H1 (cell line): ENCODE measurements at regions not wholly inside any gene's neighbourhood (a gene's known extent, or its start where the extent isn't known, plus 50 kb on each side); places are given as distances from the start of the nearest gene placed in this dataset.

Source experiments
- CTCF ChIA-PET: fragments of 300-600 bp; sonication (Branson Sonifier 250); formaldehyde crosslinking; loops from one replicate; lab custom pipeline; 2021; ENCODE audit not compliant: partially characterized antibody; lab: Charles Lee
- POLR2A ChIA-PET: fragments of 300-600 bp; sonication (Branson Sonifier 250); formaldehyde crosslinking; loops from one replicate; lab custom pipeline; 2021; ENCODE audit warnings: inconsistent platforms; ENCODE audit not compliant: partially characterized antibody; lab: Charles Lee
- DNase-seq, 2 experiments: peaks; one replicate each; pipeline versions ENCODE4 v3.0.0 to v3.0.0-alpha.2; 2010 to 2022; ENCODE audit warnings: low spot score in 2 of 2, low read depth in 1 of 2, mixed read lengths in 1 of 2
- FAIRE-seq: peaks from 2 replicates; lab custom pipeline; 2011; peaks lifted over from hg19 to GRCh38; lab: Jason Lieb, UNC
- H2AFZ ChIP-seq: 2 replicates; pipeline ENCODE4 v1.8.1; 2012; ENCODE audit warnings: low read length, inconsistent platforms
- H2AK5ac ChIP-seq: 2 replicates; pipeline ENCODE4 v1.6.1; 2013; ENCODE audit warnings: low read depth, low read length
- H2BK120ac ChIP-seq: replicated peaks from 2 replicates; pipeline ENCODE3; 2013; ENCODE audit warnings: low read depth, low read length, inconsistent platforms
- H2BK12ac ChIP-seq: 2 replicates; pipeline ENCODE4 v1.6.1; 2013; ENCODE audit warnings: low read depth, low read length
- H2BK15ac ChIP-seq: 2 replicates; pipeline ENCODE4 v1.6.1; 2013; ENCODE audit warnings: low read length
- H2BK20ac ChIP-seq: 2 replicates; pipeline ENCODE4 v1.6.1; 2013; ENCODE audit warnings: low read length
- H2BK5ac ChIP-seq: 2 replicates; pipeline ENCODE4 v1.6.1; 2013; ENCODE audit warnings: low read depth, low read length
- H3K14ac ChIP-seq: 2 replicates; pipeline ENCODE4 v1.6.1; 2013; ENCODE audit warnings: inconsistent platforms; ENCODE audit not compliant: insufficient read length
- H3K18ac ChIP-seq: 2 replicates; pipeline ENCODE4 v1.6.1; 2013; ENCODE audit warnings: low read length; ENCODE audit errors: extremely low read depth
- H3K23ac ChIP-seq: 2 replicates; pipeline ENCODE4 v1.6.1; 2013; ENCODE audit warnings: inconsistent platforms; ENCODE audit not compliant: insufficient read length
- H3K23me2 ChIP-seq: 2 replicates; pipeline ENCODE4 v1.6.1; 2013; ENCODE audit warnings: low read depth, low read length
- H3K27ac ChIP-seq: 2 replicates; pipeline ENCODE4 v1.6.1; 2011; ENCODE audit warnings: low read depth, low read length, inconsistent platforms
- H3K27me3 ChIP-seq, 4 experiments: replicated peaks in 1 of 4; 1 replicate in 1 of 4; 2 replicates in 3 of 4; pipeline versions ENCODE4 v1.6.1 to v1.8.1; 2011 to 2013; ENCODE audit warnings: low read length in 3 of 4, mild to moderate bottlenecking in 3 of 4, inconsistent platforms in 2 of 4, mixed read lengths in 2 of 4, moderate library complexity in 1 of 4; ENCODE audit not compliant: control insufficient read depth in 3 of 4, insufficient read depth in 3 of 4; ENCODE audit errors: extremely low read depth in 1 of 4
- H3K36me3 ChIP-seq, 4 experiments: 2 replicates each; pipeline versions ENCODE4 v1.6.1 to v1.8.1; 2011 to 2013; ENCODE audit warnings: mild to moderate bottlenecking in 4 of 4, low read length in 3 of 4, moderate library complexity in 2 of 4, control low read depth in 1 of 4, inconsistent platforms in 1 of 4; ENCODE audit not compliant: insufficient read depth in 4 of 4, control insufficient read depth in 2 of 4
- H3K4ac ChIP-seq: replicated peaks from 2 replicates; pipeline ENCODE3; 2013; ENCODE audit warnings: low read length, low read depth, mixed read lengths, inconsistent platforms; ENCODE audit not compliant: insufficient read length
- H3K4me1 ChIP-seq, 4 experiments: replicated peaks in 1 of 4; 1 replicate in 1 of 4; 2 replicates in 3 of 4; pipeline versions ENCODE4 v1.6.1 to v1.8.1; 2011 to 2013; ENCODE audit warnings: low read length in 3 of 4, inconsistent platforms in 2 of 4, mixed read lengths in 1 of 4; ENCODE audit not compliant: insufficient read depth in 4 of 4, control insufficient read depth in 3 of 4
- H3K4me2 ChIP-seq, 2 experiments: 2 replicates each; pipeline versions ENCODE4 v1.6.1 to v1.8.1; 2011 to 2013; ENCODE audit warnings: low read depth in 2 of 2, low read length in 2 of 2, control low read depth in 1 of 2, inconsistent platforms in 1 of 2, mild to moderate bottlenecking in 1 of 2; ENCODE audit not compliant: insufficient read depth in 1 of 2
- H3K4me3 ChIP-seq, 4 experiments: fragments of 200-600, 300-600 bp in 1 of 4; sonication (generic), shearing (Covaris generic), sonication (Bioruptor Twin) in 1 of 4; 2 replicates each; pipeline versions ENCODE4 v1.5.1 to v1.8.1; 2011 to 2016; ENCODE audit warnings: low read length in 4 of 4, low read depth in 3 of 4, control low read depth in 2 of 4, inconsistent platforms in 2 of 4, mild to moderate bottlenecking in 2 of 4, mixed read lengths in 1 of 4, moderate library complexity in 1 of 4; ENCODE audit not compliant: insufficient read depth in 2 of 4; ENCODE audit errors: extremely low read depth in 1 of 4
- H3K56ac ChIP-seq: replicated peaks from 2 replicates; pipeline ENCODE3; 2013; ENCODE audit warnings: low read depth, mild to moderate bottlenecking, mixed read lengths, low read length, inconsistent platforms; ENCODE audit not compliant: insufficient read length
- H3K79me1 ChIP-seq: 2 replicates; pipeline ENCODE4 v1.6.1; 2013; ENCODE audit warnings: low read depth, low read length, control low read depth
- H3K79me2 ChIP-seq, 2 experiments: 2 replicates each; pipeline versions ENCODE4 v1.6.1 to v1.8.1; 2012 to 2013; ENCODE audit warnings: low read length in 2 of 2, mild to moderate bottlenecking in 2 of 2, inconsistent platforms in 1 of 2; ENCODE audit not compliant: insufficient read depth in 2 of 2, control insufficient read depth in 1 of 2
- H3K9ac ChIP-seq, 4 experiments: replicated peaks in 1 of 4; 1 replicate in 1 of 4; 2 replicates in 3 of 4; pipeline versions ENCODE4 v1.6.1 to v1.8.1; 2011 to 2013; ENCODE audit warnings: low read depth in 3 of 4, low read length in 3 of 4, control low read depth in 2 of 4, mild to moderate bottlenecking in 2 of 4, moderate library complexity in 2 of 4, inconsistent platforms in 1 of 4; ENCODE audit errors: extremely low read depth in 1 of 4
- H3K9me3 ChIP-seq, 2 experiments: 2 replicates each; pipeline versions ENCODE4 v1.6.1 to v1.8.1; 2012 to 2013; ENCODE audit warnings: mild to moderate bottlenecking in 2 of 2, moderate library complexity in 2 of 2, control low read depth in 1 of 2, inconsistent platforms in 1 of 2, low read depth in 1 of 2, low read length in 1 of 2, mixed read lengths in 1 of 2; ENCODE audit not compliant: insufficient read depth in 2 of 2
- H4K20me1 ChIP-seq, 2 experiments: replicated peaks in 1 of 2; 2 replicates each; pipeline versions ENCODE3 to v1.8.1; 2011 to 2013; ENCODE audit warnings: inconsistent platforms in 2 of 2, low read length in 2 of 2, mild to moderate bottlenecking in 1 of 2; ENCODE audit not compliant: insufficient read depth in 2 of 2, control insufficient read depth in 1 of 2
- H4K5ac ChIP-seq: 2 replicates; pipeline ENCODE4 v1.6.1; 2013; ENCODE audit warnings: low read length, low read depth, mixed read lengths, inconsistent platforms; ENCODE audit not compliant: insufficient read length
- H4K8ac ChIP-seq: 2 replicates; pipeline ENCODE4 v1.8.0; 2013; ENCODE audit warnings: mild to moderate bottlenecking, moderate library complexity, low read length, inconsistent platforms; ENCODE audit not compliant: insufficient read depth; ENCODE audit errors: extremely low read depth
- H4K91ac ChIP-seq: replicated peaks from 2 replicates; pipeline ENCODE3; 2013; ENCODE audit warnings: low read length, mixed read lengths, inconsistent platforms; ENCODE audit not compliant: insufficient read length
- SP4 ChIP-seq: IDR thresholded peaks from 2 replicates; pipeline ENCODE4 v1.6.1; 2012; ENCODE audit warnings: low read length, inconsistent platforms
- TEAD4 ChIP-seq: IDR thresholded peaks from 2 replicates; pipeline ENCODE4 v1.6.1; 2012; ENCODE audit warnings: low read depth, low read length, inconsistent platforms, mixed read lengths
- WGBS, 2 experiments: shearing (Covaris generic) in 1 of 2; methylation state at CpG; one replicate each; pipeline versions ENCODE4 v1.1.6 to v1.1.7; 2013 to 2015; ENCODE audit warnings: low lambda C conversion rate in 2 of 2, mixed read lengths in 2 of 2, inconsistent platforms in 1 of 2, low coverage in 1 of 2, missing lambda C conversion rate in 1 of 2; ENCODE audit not compliant: insufficient replicate concordance in 2 of 2, insufficient coverage in 1 of 2, insufficient read length in 1 of 2; ENCODE audit errors: extremely low coverage in 1 of 2, missing lambda C conversion rate in 1 of 2; 5-methylcytosine and 5-hydroxymethylcytosine counted together

- ChIA-PET CTCF (interaction anchor here (0.6 to 2.9 kb wide), 6 partner anchors 10 to 119 kb away, joined by 3 to 9 read pairs (median 4); no protein-coding TSS in a partner anchor), POLR2A (no interaction called here)
- DNase-seq, result no peak
- Histone ChIP-seq H4K8ac (no peak overlapping the region), H3K79me2 (no peaks in the 10 kb centered on the region), H3K9me3 (no peaks in the 10 kb centered on the region), H2AK5ac (no peak overlapping the region), H3K4me1 (peaks cover 0 to 11% (median 3%) of the 10 kb centered on the region in 4 experiments; a peak in 4 of 7 replicates), H3K18ac (no peak overlapping the region), H4K5ac (no peak overlapping the region), H2BK12ac (no peak overlapping the region), H2BK120ac (no peak overlapping the region), H3K36me3 (no peaks in the 10 kb centered on the region), H2BK15ac (0 out of 2 replicates have a peak overlapping the region, but pooled peaks have one; percentile 33), H3K23ac (no peak overlapping the region), H3K27me3 (no peaks in the 10 kb centered on the region), H4K91ac (no peak overlapping the region), H3K9ac (no peak overlapping the region), H3K14ac (no peak overlapping the region), H3K4me2 (no peak overlapping the region), H2AFZ (no peak overlapping the region), H2BK20ac (no peak overlapping the region), H3K4ac (no peak overlapping the region), H4K20me1 (no peaks in the 10 kb centered on the region), H3K23me2 (peaks cover 3% of the 10 kb centered on the region; the same call in 1 of the 2 replicates), H3K27ac (no peak overlapping the region), H3K79me1 (no peaks in the 10 kb centered on the region), H3K56ac (no peak overlapping the region), H3K4me3 (no peak overlapping the region), H2BK5ac (no peak overlapping the region)
- FAIRE-seq, result no peak
- TF ChIP-seq TEAD4 (peak; percentile 36; the same call in 1 of the 2 replicates), SP4 (no peak)
- 78% methylated on average over 7 of the region's 7 CpGs; no CpG with 5 or more reads in 1 of the 2 experiments for WGBS, 2 experiments
Measured at GRCh38 chr16:6216836-6217235, 1115.8 kb upstream of the RBFOX1 start.
